ENCODE measurements at regions not wholly inside any gene's neighbourhood (a gene's known extent, or its start where the extent isn't known, plus 50 kb on each side); places are given as distances from the start of the nearest gene placed in this dataset.

- no peaks in the 10 kb centered on the region for H3K4me1 Mint-ChIP-seq (ENCODE audit: low read depth)
- intact Hi-C loops (cut with micrococcal nuclease), result no loop called here
- ChIA-PET CTCF (no interaction called here), POLR2A (no interaction called here)
- H3K36me3 Mint-ChIP-seq, result peaks cover 37% of the 10 kb centered on the region
- H3K4me3 Mint-ChIP-seq, result no peak overlapping the region
- no peak for DNase-seq
- H3K27me3 Mint-ChIP-seq, result no peaks in the 10 kb centered on the region
- H3K27ac Mint-ChIP-seq, result no peak overlapping the region
- peaks cover 15% of the 10 kb centered on the region for H3K9me3 Mint-ChIP-seq
Observed at GRCh38 chr14:71646518-71646917, 285.7 kb upstream of the RGS6 start.

DNA sequence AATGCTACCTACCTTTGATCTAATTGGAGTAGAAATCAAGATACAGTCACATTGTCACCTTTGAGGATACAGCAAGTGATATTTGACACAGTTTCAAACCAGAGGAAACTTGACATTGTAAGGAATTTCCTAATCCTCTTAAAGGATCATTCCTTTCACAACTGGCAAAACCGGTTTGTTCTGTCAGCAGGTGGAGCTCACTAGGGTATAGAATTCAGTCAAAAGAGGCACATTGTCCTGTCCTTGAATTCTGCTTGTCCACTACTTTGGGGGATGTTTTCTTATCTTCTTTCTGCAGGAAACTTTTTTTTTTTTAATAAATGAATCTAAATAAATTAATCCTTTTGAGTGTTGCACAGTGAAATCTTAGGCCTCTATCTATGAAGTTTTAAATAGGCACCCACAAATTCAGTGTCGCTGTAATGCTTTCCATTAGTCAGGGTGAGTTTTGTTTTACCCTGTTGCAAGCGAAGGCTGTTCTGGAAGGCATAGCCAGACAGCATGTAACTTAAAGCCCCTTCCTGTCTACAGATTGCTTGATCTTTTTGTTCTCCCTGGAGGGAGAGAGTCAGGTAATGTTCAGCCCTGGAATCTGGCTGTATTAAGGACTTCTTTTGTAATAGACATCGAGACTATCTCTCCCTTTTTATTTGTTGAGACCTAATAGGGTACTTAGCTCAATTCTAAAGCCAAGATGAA is 285.0 kb upstream of the RGS6 start:
- intact Hi-C loops (cut with micrococcal nuclease), result no loop called here
- ChIA-PET CTCF (no interaction called here), POLR2A (no interaction called here)
- H3K9me3 Mint-ChIP-seq, result peaks cover 15% of the 10 kb centered on the region
- no peak overlapping the region for H3K27ac Mint-ChIP-seq
- no peaks in the 10 kb centered on the region for H3K4me1 Mint-ChIP-seq (ENCODE audit: low read depth)
- H3K27me3 Mint-ChIP-seq, result no peaks in the 10 kb centered on the region
- DNase-seq, result no peak
- H3K4me3 Mint-ChIP-seq, result no peak overlapping the region
- H3K36me3 Mint-ChIP-seq, result peaks cover 39% of the 10 kb centered on the region

DNA sequence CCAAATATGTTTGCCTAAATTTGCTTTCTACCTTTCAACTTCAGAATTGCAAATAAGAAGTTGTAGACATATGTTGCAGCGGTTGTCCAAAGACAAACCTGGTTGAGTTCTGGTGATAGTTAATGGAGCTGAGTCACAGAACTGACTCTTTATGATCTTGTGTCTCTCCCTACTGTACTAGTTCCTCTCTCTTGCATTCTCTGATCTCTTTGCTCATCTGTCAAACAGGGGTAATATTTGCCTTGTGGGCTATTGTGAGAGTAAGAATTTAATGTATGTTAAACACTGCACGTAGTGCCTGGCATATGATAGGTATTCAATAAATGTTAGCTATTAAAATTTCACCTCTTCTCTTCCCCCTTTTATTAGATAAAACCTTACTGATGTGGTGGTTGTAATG is 283.5 kb upstream of the RGS6 start:
- DNase-seq, result no peak
- H3K9me3 Mint-ChIP-seq, result peaks cover 18% of the 10 kb centered on the region
- H3K36me3 Mint-ChIP-seq, result peaks cover 43% of the 10 kb centered on the region
- no peak overlapping the region for H3K27ac Mint-ChIP-seq
- no peaks in the 10 kb centered on the region for H3K4me1 Mint-ChIP-seq (ENCODE audit: low read depth)
- ChIA-PET CTCF (no interaction called here), POLR2A (no interaction called here)
- no peak overlapping the region for H3K4me3 Mint-ChIP-seq
- intact Hi-C loops (cut with micrococcal nuclease), result no loop called here
- no peaks in the 10 kb centered on the region for H3K27me3 Mint-ChIP-seq

DNA sequence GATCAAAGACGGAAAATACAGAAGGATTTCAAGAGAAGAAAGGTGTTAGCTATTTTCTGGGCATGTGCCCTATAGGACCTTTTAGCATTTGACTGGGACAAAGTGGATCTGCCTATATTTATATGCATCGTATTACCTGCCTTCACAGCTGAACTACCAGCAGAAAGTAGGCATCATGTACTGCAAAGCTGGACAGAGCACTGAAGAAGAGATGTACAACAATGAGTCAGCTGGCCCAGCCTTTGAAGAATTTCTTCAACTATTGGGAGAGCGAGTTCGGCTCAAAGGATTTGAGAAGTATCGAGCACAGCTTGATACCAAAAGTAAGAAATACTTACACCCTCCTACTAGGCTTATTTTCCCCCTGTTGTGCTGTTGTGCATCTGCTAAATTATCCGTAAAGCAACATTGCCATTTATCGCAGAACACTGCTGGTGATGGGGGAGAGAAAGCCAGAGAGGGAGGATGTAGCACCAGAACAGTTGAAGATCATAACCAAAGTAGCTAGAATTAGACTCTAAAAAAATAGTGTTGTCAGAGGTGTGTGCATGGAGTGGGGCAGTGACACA is 282.0 kb upstream of the RGS6 start:
- no peaks in the 10 kb centered on the region for H3K4me1 Mint-ChIP-seq (ENCODE audit: low read depth)
- DNase-seq, result no peak
- no peak overlapping the region for H3K4me3 Mint-ChIP-seq
- H3K36me3 Mint-ChIP-seq, result peaks cover 52% of the 10 kb centered on the region
- intact Hi-C loops (cut with micrococcal nuclease), result no loop called here
- POLR2A ChIA-PET, result no interaction called here
- H3K27ac Mint-ChIP-seq, result no peak overlapping the region
- no peaks in the 10 kb centered on the region for H3K27me3 Mint-ChIP-seq
- CTCF ChIA-PET, result no interaction called here
- peaks cover 18% of the 10 kb centered on the region for H3K9me3 Mint-ChIP-seq

GRCh38 chr14:71651228-71651627 is 281.0 kb upstream of the RGS6 start:
- CTCF ChIA-PET, result no interaction called here
- Mint-ChIP-seq H3K27me3 (no peaks in the 10 kb centered on the region), H3K4me3 (no peak overlapping the region), H3K36me3 (peaks cover 56% of the 10 kb centered on the region), H3K9me3 (peaks cover 18% of the 10 kb centered on the region), H3K27ac (no peak overlapping the region), H3K4me1 (ENCODE audit: low read depth) (no peaks in the 10 kb centered on the region)
- intact Hi-C loops (cut with micrococcal nuclease), result no loop called here
- POLR2A ChIA-PET, result no interaction called here
- no peak for DNase-seq

DNA sequence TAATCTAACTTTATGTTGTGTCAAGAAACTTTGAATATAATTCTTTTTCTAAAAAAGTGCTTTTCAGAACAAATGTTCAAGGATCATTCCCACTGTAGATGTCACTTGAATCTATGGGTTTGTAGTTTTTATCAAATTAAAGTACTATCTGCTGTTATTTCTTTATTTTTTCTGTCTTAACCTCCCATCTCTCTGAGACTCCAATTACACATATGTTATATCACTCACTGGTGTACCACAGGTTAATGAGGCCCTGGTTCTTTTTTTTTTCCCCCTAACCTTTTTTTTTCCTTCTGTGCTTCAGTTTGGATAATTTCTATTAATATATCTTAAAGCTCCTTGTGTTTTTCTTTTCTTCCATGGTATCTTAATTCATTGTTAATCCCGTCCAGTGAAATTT is 279.9 kb upstream of the RGS6 start:
- ChIA-PET CTCF (no interaction called here), POLR2A (no interaction called here)
- no peak for DNase-seq
- Mint-ChIP-seq H3K36me3 (peaks cover 52% of the 10 kb centered on the region), H3K4me1 (ENCODE audit: low read depth) (no peaks in the 10 kb centered on the region), H3K9me3 (peaks cover 18% of the 10 kb centered on the region), H3K4me3 (no peak overlapping the region), H3K27ac (no peak overlapping the region), H3K27me3 (no peaks in the 10 kb centered on the region)
- intact Hi-C loops (cut with micrococcal nuclease), result no loop called here

- DNase-seq, result no peak
- intact Hi-C loops (cut with micrococcal nuclease), result no loop called here
- Mint-ChIP-seq H3K9me3 (peaks cover 18% of the 10 kb centered on the region), H3K27ac (no peak overlapping the region), H3K4me1 (ENCODE audit: low read depth) (peaks cover 14% of the 10 kb centered on the region), H3K27me3 (no peaks in the 10 kb centered on the region), H3K4me3 (no peak overlapping the region), H3K36me3 (peaks cover 56% of the 10 kb centered on the region)
- ChIA-PET CTCF (no interaction called here), POLR2A (no interaction called here)
Observed at GRCh38 chr14:71654810-71655209, 277.4 kb upstream of the RGS6 start.

DNA sequence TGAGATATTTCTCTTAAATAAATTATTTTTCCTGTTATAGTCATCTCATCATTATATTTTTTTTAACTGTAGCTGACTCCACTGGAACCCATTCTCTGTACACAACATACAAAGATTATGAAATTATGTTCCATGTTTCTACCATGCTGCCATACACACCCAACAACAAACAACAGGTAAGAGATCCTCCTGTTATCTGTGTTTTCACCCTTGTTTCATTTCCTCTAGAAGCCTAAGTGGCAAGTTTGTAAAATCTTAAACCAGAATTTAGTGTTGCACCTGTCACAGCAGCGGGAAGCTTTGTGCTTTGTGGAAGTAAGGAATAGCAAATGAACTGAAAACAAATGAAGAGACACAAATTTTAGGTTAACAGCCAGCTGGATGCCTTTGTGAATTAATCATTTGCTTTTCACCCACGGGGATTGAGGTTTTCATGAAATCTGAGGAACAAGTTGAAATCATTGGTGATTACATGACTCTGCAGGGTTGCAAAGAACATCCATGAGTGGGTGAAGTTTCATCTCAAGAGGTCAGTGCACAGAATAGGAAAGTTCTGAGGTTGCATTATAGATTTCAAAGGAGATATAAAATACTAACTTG is 273.9 kb upstream of the RGS6 start:
- CTCF ChIA-PET, result no interaction called here
- H3K27me3 Mint-ChIP-seq, result no peaks in the 10 kb centered on the region
- H3K27ac Mint-ChIP-seq, result peak overlapping the region; percentile 1
- peaks cover 41% of the 10 kb centered on the region for H3K36me3 Mint-ChIP-seq
- intact Hi-C loops (cut with micrococcal nuclease), result no loop called here
- no peak overlapping the region for H3K4me3 Mint-ChIP-seq
- H3K9me3 Mint-ChIP-seq, result no peaks in the 10 kb centered on the region
- POLR2A ChIA-PET, result interaction anchor here (0.6 kb wide), 1 partner anchor 74 kb away, joined by 3 read pairs; no protein-coding TSS in a partner anchor
- H3K4me1 Mint-ChIP-seq (ENCODE audit: low read depth), result peaks cover 14% of the 10 kb centered on the region
- DNase-seq, result no peak

DNA sequence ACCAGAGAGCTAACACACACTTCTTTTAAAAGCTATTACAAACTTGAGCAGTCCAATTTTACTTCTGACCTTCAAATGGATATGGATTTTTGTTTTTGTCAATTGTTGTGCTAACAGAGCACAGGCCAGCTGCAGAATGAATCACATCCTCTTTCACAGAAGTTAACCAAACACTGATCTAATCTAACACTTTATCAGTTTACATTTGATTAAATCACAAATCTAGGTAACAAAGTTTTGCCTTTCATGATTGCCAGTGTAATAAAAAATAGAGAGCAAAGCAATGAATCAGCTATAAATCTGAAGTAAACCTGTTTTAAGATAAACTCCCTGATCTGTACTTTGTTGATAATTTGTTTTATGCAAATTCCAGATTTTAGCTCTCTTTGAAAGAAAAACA is 273.1 kb upstream of the RGS6 start:
- no peak overlapping the region for H3K4me3 Mint-ChIP-seq
- no peaks in the 10 kb centered on the region for H3K27me3 Mint-ChIP-seq
- peaks cover 43% of the 10 kb centered on the region for H3K36me3 Mint-ChIP-seq
- H3K9me3 Mint-ChIP-seq, result no peaks in the 10 kb centered on the region
- CTCF ChIA-PET, result no interaction called here
- H3K27ac Mint-ChIP-seq, result no peak overlapping the region
- intact Hi-C loops (cut with micrococcal nuclease), result no loop called here
- POLR2A ChIA-PET, result no interaction called here
- H3K4me1 Mint-ChIP-seq (ENCODE audit: low read depth), result peaks cover 14% of the 10 kb centered on the region
- no peak for DNase-seq

DNA sequence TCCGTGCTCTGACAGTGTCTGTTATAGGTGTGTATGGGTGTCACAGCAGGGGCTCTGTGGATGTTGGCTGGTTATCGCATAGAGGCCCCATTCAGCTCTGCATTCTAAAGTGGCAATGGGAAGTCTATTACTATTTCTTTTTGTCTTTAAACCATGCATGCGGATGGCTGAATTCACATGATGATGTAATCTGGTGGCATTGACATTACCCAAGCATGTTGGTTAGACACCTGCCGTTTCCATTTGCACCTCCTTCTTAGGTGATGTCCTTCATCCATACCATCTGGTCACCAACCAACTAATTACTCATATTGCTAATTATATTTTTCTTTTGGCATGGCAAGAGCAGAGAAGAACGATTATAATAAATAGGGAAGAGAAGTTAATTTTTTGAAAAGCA is 270.8 kb upstream of the RGS6 start:
- Mint-ChIP-seq H3K9me3 (no peaks in the 10 kb centered on the region), H3K27ac (no peak overlapping the region), H3K36me3 (peaks cover 34% of the 10 kb centered on the region), H3K27me3 (no peaks in the 10 kb centered on the region), H3K4me1 (ENCODE audit: low read depth) (peaks cover 16% of the 10 kb centered on the region), H3K4me3 (no peak overlapping the region)
- ChIA-PET POLR2A (no interaction called here), CTCF (no interaction called here)
- DNase-seq, result no peak
- intact Hi-C loops (cut with micrococcal nuclease), result no loop called here

DNA sequence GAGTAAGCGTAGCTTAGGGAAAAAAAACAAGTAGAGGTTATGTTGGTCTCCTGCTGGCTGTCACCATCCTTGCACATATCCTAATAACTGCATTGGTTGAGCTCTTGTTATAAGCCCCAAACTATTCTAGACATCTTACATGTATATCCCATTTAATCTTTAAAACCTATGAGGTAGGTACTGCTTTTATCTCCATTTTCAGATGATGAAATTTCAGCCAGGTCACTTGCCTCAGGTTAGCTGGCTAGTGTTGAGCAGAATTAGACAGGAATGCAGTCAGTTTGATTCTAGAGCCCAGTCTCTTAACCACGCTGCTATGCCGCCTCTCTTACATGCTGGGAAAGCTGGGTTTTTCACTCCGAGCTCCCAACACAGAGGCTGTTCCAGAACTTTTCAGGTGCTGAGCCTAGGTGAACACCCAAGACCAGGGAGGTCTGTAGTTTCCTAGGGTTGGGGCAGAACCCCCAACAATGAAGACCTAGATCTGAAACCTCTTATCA is 269.9 kb upstream of the RGS6 start:
- no peaks in the 10 kb centered on the region for H3K9me3 Mint-ChIP-seq
- H3K4me1 Mint-ChIP-seq (ENCODE audit: low read depth), result peaks cover 16% of the 10 kb centered on the region
- CTCF ChIA-PET, result no interaction called here
- H3K27ac Mint-ChIP-seq, result no peak overlapping the region
- no peak overlapping the region for H3K4me3 Mint-ChIP-seq
- no peak for DNase-seq
- peaks cover 39% of the 10 kb centered on the region for H3K36me3 Mint-ChIP-seq
- no peaks in the 10 kb centered on the region for H3K27me3 Mint-ChIP-seq
- POLR2A ChIA-PET, result no interaction called here
- intact Hi-C loops (cut with micrococcal nuclease), result no loop called here

DNA sequence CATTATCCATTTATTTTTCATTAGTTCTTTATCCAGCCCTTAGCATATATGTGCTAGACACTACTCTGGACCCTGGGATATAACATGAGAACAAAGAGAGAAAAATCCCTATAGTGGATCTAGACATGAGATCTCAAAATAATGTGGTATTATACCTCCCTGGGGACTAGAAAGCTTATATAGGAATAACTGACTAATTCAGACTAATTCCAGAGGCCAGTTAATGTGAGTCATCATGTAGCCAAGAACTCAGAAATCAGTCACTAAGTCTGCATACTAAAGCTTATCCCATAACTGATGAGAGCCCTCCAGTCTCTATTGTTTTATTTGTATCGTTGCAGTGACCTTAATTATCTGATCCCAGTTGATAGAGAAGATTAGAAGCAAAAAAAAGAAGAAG is 267.1 kb upstream of the RGS6 start:
- no peaks in the 10 kb centered on the region for H3K9me3 Mint-ChIP-seq
- ChIA-PET CTCF (no interaction called here), POLR2A (interaction anchor here (0.6 kb wide), 1 partner anchor 1532 kb away, joined by 4 read pairs; no protein-coding TSS in a partner anchor)
- no peak for DNase-seq
- no peak overlapping the region for H3K27ac Mint-ChIP-seq
- H3K4me1 Mint-ChIP-seq (ENCODE audit: low read depth), result peaks cover 2% of the 10 kb centered on the region
- intact Hi-C loops (cut with micrococcal nuclease), result no loop called here
- no peaks in the 10 kb centered on the region for H3K27me3 Mint-ChIP-seq
- H3K36me3 Mint-ChIP-seq, result peaks cover 36% of the 10 kb centered on the region
- H3K4me3 Mint-ChIP-seq, result no peak overlapping the region

DNA sequence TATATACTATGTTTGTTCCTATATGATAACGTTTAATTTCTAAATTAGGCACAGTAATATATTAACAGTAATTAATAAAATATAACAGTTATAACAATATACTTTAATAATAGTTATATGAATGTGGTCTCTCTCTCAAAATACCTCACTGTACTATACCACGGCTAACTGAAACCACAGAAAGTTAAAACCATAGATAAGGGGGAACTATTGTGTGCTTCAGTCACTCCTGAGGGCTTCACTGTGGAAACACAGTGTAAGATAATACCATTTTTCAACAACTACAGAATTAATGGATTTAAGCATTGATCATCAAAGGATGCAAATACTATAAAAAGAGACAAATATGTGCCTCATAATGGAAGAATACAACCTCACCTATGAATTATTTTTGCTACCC is 266.4 kb upstream of the RGS6 start:
- no peak overlapping the region for H3K27ac Mint-ChIP-seq
- H3K4me1 Mint-ChIP-seq (ENCODE audit: low read depth), result peaks cover 2% of the 10 kb centered on the region
- CTCF ChIA-PET, result no interaction called here
- no peak overlapping the region for H3K4me3 Mint-ChIP-seq
- H3K9me3 Mint-ChIP-seq, result no peaks in the 10 kb centered on the region
- DNase-seq, result no peak
- peaks cover 30% of the 10 kb centered on the region for H3K36me3 Mint-ChIP-seq
- intact Hi-C loops (cut with micrococcal nuclease), result no loop called here
- H3K27me3 Mint-ChIP-seq, result no peaks in the 10 kb centered on the region
- POLR2A ChIA-PET, result interaction anchor here (0.6 kb wide), 1 partner anchor 1533 kb away, joined by 4 read pairs; no protein-coding TSS in a partner anchor

Data from activated CD4-positive, alpha-beta memory T cell treated with anti-CD3 and anti-CD28 coated beads for 36 hours (primary cell).